ENCODE measurements at regions not wholly inside any gene's neighbourhood (a gene's known extent, or its start where the extent isn't known, plus 50 kb on each side); places are given as distances from the start of the nearest gene placed in this dataset.

DNA sequence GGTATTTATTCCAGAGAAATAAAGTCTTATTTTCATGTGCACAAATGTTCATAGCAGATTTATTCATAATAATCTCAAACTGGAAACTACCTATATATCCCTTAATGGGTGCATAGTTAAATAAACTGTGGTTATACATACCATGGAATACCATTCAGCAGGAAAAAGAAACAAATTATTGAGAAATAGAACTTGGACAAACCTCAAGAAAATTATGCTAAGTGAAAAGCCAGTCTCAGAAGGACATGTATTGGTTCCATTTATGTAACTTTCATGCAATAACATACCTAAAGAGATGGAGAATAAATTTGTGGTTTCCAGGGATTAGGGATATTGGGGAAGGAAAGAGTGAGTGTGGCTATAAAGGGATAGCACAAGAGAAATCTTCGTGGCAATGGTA lies 452.6 kb downstream of the SETBP1 start:
- TF ChIP-seq, protein P1, sequence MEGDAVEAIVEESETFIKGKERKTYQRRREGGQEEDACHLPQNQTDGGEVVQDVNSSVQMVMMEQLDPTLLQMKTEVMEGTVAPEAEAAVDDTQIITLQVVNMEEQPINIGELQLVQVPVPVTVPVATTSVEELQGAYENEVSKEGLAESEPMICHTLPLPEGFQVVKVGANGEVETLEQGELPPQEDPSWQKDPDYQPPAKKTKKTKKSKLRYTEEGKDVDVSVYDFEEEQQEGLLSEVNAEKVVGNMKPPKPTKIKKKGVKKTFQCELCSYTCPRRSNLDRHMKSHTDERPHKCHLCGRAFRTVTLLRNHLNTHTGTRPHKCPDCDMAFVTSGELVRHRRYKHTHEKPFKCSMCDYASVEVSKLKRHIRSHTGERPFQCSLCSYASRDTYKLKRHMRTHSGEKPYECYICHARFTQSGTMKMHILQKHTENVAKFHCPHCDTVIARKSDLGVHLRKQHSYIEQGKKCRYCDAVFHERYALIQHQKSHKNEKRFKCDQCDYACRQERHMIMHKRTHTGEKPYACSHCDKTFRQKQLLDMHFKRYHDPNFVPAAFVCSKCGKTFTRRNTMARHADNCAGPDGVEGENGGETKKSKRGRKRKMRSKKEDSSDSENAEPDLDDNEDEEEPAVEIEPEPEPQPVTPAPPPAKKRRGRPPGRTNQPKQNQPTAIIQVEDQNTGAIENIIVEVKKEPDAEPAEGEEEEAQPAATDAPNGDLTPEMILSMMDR (IDR thresholded peaks at IDR 0.05) = no peak
- TF ChIP-seq ZFX (IDR thresholded peaks at IDR 0.05; ENCODE audit: borderline replicate concordance) = no peak

All from 22Rv1 (cell line).